Central memory CD8-positive, alpha-beta T cell (primary cell): ENCODE measurements at regions not wholly inside any gene's neighbourhood (a gene's known extent, or its start where the extent isn't known, plus 50 kb on each side); places are given as distances from the start of the nearest gene placed in this dataset.

Experiments used
- ATAC-seq: fragments of 150-1000 bp; cut with Tn5 transposase; replicated peaks from 2 replicates; pipeline ENCODE4 v1.10.0; 2022; ENCODE audit warnings: mild to moderate bottlenecking, moderate FRiP score, moderate number of reproducible peaks; ENCODE audit not compliant: poor library complexity, severe bottlenecking; ENCODE audit errors: extremely low read depth
- DNase-seq, 2 donors: peaks; one replicate each; pipeline ENCODE4 v3.0.0; 2021; ENCODE audit warnings: low spot score in 2 of 2
- H3K27ac Mint-ChIP-seq: one replicate; pipeline ENCODE4 v1.8.0; 2022; ENCODE audit warnings: low read depth, mild to moderate bottlenecking, moderate library complexity, mixed read lengths
- H3K27me3 Mint-ChIP-seq: one replicate; pipeline ENCODE4 v1.8.0; 2022; ENCODE audit warnings: mixed read lengths
- H3K36me3 Mint-ChIP-seq: one replicate; pipeline ENCODE4 v1.8.0; 2022; ENCODE audit warnings: mild to moderate bottlenecking, moderate library complexity, mixed read lengths; ENCODE audit not compliant: insufficient read depth
- H3K4me1 Mint-ChIP-seq: one replicate; pipeline ENCODE4 v1.8.0; 2022; ENCODE audit warnings: mixed read lengths
- H3K4me3 Mint-ChIP-seq: one replicate; pipeline ENCODE4 v1.8.0; 2022; ENCODE audit warnings: mild to moderate bottlenecking, moderate library complexity, mixed read lengths
- H3K9me3 Mint-ChIP-seq: one replicate; pipeline ENCODE4 v1.8.0; 2022; ENCODE audit warnings: mixed read lengths

- no peaks in the 10 kb centered on the region for H3K27me3 Mint-ChIP-seq
- no peaks in the 10 kb centered on the region for H3K36me3 Mint-ChIP-seq
- ATAC-seq = no peak
- peaks cover 34% of the 10 kb centered on the region for H3K9me3 Mint-ChIP-seq
- no peak overlapping the region for H3K4me3 Mint-ChIP-seq
- H3K27ac Mint-ChIP-seq = no peak overlapping the region
- no peak for DNase-seq
- H3K4me1 Mint-ChIP-seq = no peaks in the 10 kb centered on the region
Measured at GRCh38 chr5:97338729-97339128, 155.7 kb upstream of the RIOK2 start.

- Mint-ChIP-seq H3K36me3 (no peaks in the 10 kb centered on the region), H3K27me3 (no peaks in the 10 kb centered on the region), H3K4me1 (no peaks in the 10 kb centered on the region), H3K27ac (no peak overlapping the region), H3K4me3 (no peak overlapping the region), H3K9me3 (peaks cover 46% of the 10 kb centered on the region)
- DNase-seq (no peak), ATAC-seq (no peak)
Measured at GRCh38 chr5:97355775-97356174, 172.7 kb upstream of the RIOK2 start.

GRCh38 chr5:97363577-97363976 lies 180.5 kb upstream of the RIOK2 start:
- Mint-ChIP-seq H3K4me3 (no peak overlapping the region), H3K36me3 (no peaks in the 10 kb centered on the region), H3K27me3 (no peaks in the 10 kb centered on the region), H3K4me1 (no peaks in the 10 kb centered on the region), H3K27ac (no peak overlapping the region), H3K9me3 (peaks cover 6% of the 10 kb centered on the region)
- ATAC-seq (no peak), DNase-seq (no peak)

GRCh38 chr5:97364731-97365130 lies 181.7 kb upstream of the RIOK2 start:
- Mint-ChIP-seq H3K27ac (no peak overlapping the region), H3K4me1 (no peaks in the 10 kb centered on the region), H3K36me3 (no peaks in the 10 kb centered on the region), H3K9me3 (peaks cover 7% of the 10 kb centered on the region), H3K27me3 (no peaks in the 10 kb centered on the region), H3K4me3 (no peak overlapping the region)
- DNase-seq = no peak
- no peak for ATAC-seq

- DNase-seq = no peak
- Mint-ChIP-seq H3K9me3 (peaks cover 10% of the 10 kb centered on the region), H3K4me1 (no peaks in the 10 kb centered on the region), H3K4me3 (no peak overlapping the region), H3K27ac (no peak overlapping the region), H3K36me3 (no peaks in the 10 kb centered on the region), H3K27me3 (no peaks in the 10 kb centered on the region)
- ATAC-seq = no peak
Measured at GRCh38 chr5:97365163-97365845, 182.3 kb upstream of the RIOK2 start.

GRCh38 chr5:97365918-97366317 lies 182.9 kb upstream of the RIOK2 start:
- Mint-ChIP-seq H3K27me3 (no peaks in the 10 kb centered on the region), H3K4me1 (no peaks in the 10 kb centered on the region), H3K27ac (no peak overlapping the region), H3K36me3 (no peaks in the 10 kb centered on the region), H3K9me3 (peaks cover 10% of the 10 kb centered on the region), H3K4me3 (no peak overlapping the region)
- ATAC-seq (no peak), DNase-seq (no peak)

- H3K9me3 Mint-ChIP-seq = peaks cover 13% of the 10 kb centered on the region
- H3K27ac Mint-ChIP-seq = no peak overlapping the region
- H3K4me1 Mint-ChIP-seq = no peaks in the 10 kb centered on the region
- H3K36me3 Mint-ChIP-seq = no peaks in the 10 kb centered on the region
- ATAC-seq = no peak
- H3K4me3 Mint-ChIP-seq = no peak overlapping the region
- H3K27me3 Mint-ChIP-seq = no peaks in the 10 kb centered on the region
- no peak for DNase-seq
Measured at GRCh38 chr5:97375959-97376358, 192.9 kb upstream of the RIOK2 start.

GRCh38 chr5:97377582-97377981 lies 194.5 kb upstream of the RIOK2 start:
- ATAC-seq = no peak
- H3K36me3 Mint-ChIP-seq = no peaks in the 10 kb centered on the region
- H3K4me3 Mint-ChIP-seq = no peak overlapping the region
- peaks cover 6% of the 10 kb centered on the region for H3K9me3 Mint-ChIP-seq
- DNase-seq = no peak
- no peaks in the 10 kb centered on the region for H3K27me3 Mint-ChIP-seq
- H3K4me1 Mint-ChIP-seq = no peaks in the 10 kb centered on the region
- no peak overlapping the region for H3K27ac Mint-ChIP-seq

GRCh38 chr5:97383996-97384395 lies 200.9 kb upstream of the RIOK2 start:
- Mint-ChIP-seq H3K4me3 (no peak overlapping the region), H3K9me3 (peaks cover 6% of the 10 kb centered on the region), H3K27me3 (no peaks in the 10 kb centered on the region), H3K27ac (no peak overlapping the region), H3K36me3 (no peaks in the 10 kb centered on the region), H3K4me1 (no peaks in the 10 kb centered on the region)
- ATAC-seq = no peak
- no peak for DNase-seq

- ATAC-seq = no peak
- no peaks in the 10 kb centered on the region for H3K4me1 Mint-ChIP-seq
Measured at GRCh38 chr5:97388794-97389193, 205.7 kb upstream of the RIOK2 start.

GRCh38 chr5:97400537-97400936 lies 217.5 kb upstream of the RIOK2 start:
- Mint-ChIP-seq H3K36me3 (no peaks in the 10 kb centered on the region), H3K27ac (no peak overlapping the region), H3K4me3 (no peak overlapping the region), H3K9me3 (peaks cover 18% of the 10 kb centered on the region), H3K27me3 (no peaks in the 10 kb centered on the region), H3K4me1 (no peaks in the 10 kb centered on the region)
- ATAC-seq = no peak
- DNase-seq = no peak

More at GRCh38 chr5:97388794-97389193, 205.7 kb upstream of the RIOK2 start:
- Mint-ChIP-seq H3K27ac (no peak overlapping the region), H3K27me3 (no peaks in the 10 kb centered on the region), H3K36me3 (no peaks in the 10 kb centered on the region), H3K9me3 (no peaks in the 10 kb centered on the region), H3K4me3 (no peak overlapping the region)
- DNase-seq = no peak

- Mint-ChIP-seq H3K9me3 (peaks cover 8% of the 10 kb centered on the region), H3K4me1 (no peaks in the 10 kb centered on the region), H3K27me3 (no peaks in the 10 kb centered on the region), H3K36me3 (no peaks in the 10 kb centered on the region), H3K27ac (no peak overlapping the region), H3K4me3 (no peak overlapping the region)
- no peak for DNase-seq
- no peak for ATAC-seq
Measured at GRCh38 chr5:97405941-97406340, 222.9 kb upstream of the RIOK2 start.

GRCh38 chr5:97406946-97407676 lies 224.1 kb upstream of the RIOK2 start:
- H3K27me3 Mint-ChIP-seq = no peaks in the 10 kb centered on the region
- no peaks in the 10 kb centered on the region for H3K4me1 Mint-ChIP-seq
- no peak overlapping the region for H3K27ac Mint-ChIP-seq
- H3K36me3 Mint-ChIP-seq = no peaks in the 10 kb centered on the region
- DNase-seq = no peak
- H3K9me3 Mint-ChIP-seq = peaks cover 7% of the 10 kb centered on the region
- no peak overlapping the region for H3K4me3 Mint-ChIP-seq
- ATAC-seq = no peak
